GM04504 (cell line): ENCODE measurements at regions not wholly inside any gene's neighbourhood (a gene's known extent, or its start where the extent isn't known, plus 50 kb on each side); places are given as distances from the start of the nearest gene placed in this dataset.
"Not testable (repeated sequence)": the region's sequence is repeated elsewhere in the genome, so short reads cannot be mapped to it uniquely, and the experiment has no call there.

Source experiments
- DNase-seq: peaks from one replicate; pipeline ENCODE4 v3.0.0-alpha.2; 2012; ENCODE audit warnings: low read depth

DNA sequence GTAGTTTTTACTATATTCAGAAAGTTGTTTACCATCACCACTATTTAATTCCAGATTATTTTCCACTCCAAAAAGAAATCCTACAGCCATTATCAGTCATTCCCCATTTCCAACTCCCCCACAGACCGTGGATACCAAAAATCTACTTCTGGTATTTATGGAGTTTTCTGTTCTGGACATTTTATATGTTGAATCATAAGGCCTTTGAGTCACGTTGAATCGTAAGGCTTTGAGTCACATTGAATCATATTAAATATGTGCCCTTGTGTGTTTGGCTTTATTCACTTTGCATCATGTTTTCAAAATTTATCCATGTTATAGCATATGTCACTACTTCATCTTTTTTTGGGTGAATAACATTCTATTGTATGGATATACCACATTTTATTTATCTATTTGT is 454.1 kb upstream of the NUDT12 start:
- peak; percentile 3 for DNase-seq

DNA sequence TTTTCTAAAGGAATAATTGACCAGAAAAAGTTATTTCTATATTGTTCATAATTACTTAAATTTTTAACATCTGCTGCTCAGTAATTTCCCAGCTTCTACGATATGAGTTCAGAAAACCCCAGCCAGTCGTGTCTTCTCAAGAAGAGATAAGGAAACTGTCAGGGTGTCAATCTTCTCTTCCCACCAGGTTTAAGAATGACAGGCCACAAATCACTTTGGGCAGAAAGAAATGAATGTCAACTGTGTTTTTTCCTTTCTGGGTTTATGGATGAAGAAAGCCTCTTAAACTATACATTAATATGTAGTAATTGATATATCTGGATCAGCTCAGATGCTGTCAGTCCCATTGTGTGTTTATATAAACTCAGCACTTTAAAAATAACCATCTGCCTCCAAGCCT is 453.2 kb upstream of the NUDT12 start:
- no peak for DNase-seq

DNA sequence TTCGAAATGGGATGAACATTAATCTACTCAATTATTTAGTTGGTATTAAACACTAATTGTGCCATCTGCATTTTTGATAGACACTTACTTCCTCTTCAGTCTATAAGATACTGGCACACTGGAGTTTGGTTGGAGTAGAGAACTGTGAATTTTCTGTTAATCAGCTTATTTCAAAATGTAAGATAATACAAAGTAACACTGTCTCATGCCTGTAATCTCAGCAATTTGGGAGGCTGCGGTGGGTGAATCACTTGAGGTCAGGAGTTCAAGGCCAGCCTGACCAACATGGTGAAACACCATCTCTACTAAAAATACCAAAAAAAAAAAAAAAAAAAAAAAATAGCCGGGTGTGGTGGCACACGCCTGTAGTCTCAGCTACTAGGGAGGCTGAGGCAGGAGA is 440.2 kb upstream of the NUDT12 start:
- DNase-seq, result not testable (repeated sequence)

DNA sequence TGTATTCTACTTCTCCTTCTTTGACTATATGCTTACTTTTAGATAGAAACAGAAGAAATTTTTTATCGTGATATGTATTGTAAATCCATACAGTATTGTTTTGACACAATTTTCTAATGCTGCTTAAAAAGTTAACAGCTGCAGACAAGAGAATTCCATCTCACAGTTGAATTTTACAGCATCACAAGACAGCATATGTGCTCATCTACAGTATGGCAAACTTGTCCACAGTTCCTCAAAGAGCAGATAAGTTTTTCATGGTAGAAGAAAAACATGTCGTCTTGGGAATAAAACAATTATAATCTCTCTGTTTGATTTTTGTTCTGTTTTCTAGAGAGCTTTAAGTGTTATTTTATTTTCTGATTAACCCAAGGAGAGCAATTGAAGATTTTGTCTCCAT is 438.5 kb upstream of the NUDT12 start:
- no peak for DNase-seq

DNA sequence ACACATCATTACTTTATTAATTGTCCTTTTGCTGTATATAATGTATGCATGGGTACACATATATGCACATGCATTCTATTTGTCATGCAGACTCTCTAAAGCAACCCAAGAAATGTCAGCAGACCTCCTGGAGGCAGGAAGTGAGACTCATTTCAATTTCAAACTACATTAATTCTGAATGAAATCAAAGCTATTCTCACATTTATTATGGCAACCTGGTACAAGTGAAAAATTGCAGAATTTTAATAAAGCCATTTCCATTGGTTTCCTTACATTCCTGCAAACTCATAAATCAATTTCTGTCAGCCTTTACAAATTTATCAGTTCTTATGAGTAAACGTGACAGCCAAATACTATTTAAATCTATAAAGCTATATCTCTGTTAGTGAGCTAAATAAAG is 430.4 kb upstream of the NUDT12 start:
- DNase-seq, result no peak

DNA sequence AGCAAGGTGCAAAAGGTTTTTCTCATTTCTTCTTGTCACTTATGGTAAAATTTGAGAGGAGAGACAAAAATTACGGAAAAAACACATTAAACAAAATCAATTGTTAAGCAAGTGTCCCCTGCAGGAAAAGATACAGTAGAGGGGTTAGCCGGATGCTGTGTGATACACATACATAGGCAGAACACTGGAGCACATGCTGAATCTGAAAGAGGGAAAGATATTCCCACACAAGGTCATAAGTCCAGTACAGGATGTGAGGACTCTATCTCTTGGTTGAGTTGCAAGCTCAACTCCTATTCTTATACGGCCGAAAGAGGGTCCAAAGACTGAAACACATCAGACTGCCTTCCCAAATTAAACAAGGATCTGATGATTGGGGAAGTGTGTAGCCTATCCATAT is 427.5 kb upstream of the NUDT12 start:
- DNase-seq, result no peak

DNA sequence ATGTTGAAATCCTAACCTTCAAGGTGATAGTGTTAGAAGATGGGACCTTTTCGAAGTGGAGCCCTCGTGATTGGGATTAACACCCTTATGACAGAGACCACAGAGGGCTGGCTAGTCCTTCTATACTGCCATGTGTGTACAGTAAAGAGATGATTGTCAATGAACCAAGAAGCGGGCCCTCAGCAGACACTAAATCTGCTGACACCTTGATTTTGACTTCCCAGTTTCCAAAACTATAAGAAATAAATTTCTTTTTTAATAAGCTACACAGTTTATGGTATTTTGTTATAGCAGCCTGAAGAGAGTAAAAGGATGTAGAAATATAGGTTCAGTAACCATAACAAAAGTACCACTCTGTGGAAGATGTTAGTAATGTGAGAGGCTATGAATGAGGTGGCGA is 419.0 kb upstream of the NUDT12 start:
- no peak for DNase-seq

DNA sequence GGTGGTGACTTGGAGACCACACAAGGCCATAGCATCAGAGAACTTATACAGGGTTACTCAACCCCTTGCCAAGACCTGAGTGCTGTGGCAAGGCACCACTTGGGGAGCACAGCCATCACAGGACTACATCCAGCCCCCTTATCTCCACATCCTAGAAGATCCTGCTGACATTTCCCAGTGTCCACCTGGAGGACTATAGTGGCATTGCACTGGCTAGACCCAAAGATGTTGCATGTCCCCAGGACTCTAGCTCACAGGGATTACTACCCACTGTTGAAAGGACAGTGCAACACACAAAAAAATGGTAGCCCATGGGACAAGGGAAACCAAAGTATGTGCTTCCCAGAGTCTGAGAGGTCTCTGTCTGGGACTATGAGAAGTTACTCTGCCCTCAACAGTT is 411.1 kb upstream of the NUDT12 start:
- no peak for DNase-seq

DNA sequence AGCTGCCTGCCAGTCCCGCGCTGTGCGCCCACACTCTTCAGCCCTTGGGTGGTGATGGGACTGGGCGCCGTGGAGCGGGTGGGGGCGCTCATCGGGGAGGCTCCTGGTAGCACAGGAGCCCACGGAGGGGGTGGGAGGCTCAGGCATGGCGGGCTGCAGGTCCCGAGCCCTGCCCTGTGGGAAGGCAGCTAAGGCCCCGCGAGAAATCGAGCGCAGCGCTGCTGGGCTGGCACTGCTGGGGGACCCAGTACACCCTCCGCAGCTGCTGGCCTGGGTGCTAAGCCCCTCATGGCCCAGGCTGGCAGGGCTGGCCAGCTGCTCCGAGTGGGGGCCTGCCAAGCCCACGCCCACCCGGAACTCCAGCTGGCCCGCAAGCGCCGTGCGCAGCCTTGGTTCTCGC is 403.7 kb upstream of the NUDT12 start:
- not testable (repeated sequence) for DNase-seq

DNA sequence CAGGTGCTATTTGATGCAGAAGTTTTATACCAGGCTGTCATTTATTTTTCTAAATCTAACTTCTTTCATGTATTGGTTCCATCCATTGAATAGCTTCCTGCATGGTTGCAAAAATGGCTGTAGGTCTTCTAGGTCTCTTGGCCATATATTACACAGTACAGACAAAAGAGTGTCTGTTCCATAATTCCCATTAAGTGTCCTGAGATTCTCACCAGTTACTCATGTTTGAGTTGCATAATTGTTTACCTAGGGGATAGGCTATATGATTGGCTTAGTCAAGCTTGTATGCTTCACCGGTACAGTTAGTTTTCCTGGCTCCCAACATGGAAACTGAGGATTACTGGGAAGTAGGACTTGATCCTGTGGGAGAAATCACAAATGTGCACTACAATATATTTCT is 399.4 kb upstream of the NUDT12 start:
- no peak for DNase-seq

DNA sequence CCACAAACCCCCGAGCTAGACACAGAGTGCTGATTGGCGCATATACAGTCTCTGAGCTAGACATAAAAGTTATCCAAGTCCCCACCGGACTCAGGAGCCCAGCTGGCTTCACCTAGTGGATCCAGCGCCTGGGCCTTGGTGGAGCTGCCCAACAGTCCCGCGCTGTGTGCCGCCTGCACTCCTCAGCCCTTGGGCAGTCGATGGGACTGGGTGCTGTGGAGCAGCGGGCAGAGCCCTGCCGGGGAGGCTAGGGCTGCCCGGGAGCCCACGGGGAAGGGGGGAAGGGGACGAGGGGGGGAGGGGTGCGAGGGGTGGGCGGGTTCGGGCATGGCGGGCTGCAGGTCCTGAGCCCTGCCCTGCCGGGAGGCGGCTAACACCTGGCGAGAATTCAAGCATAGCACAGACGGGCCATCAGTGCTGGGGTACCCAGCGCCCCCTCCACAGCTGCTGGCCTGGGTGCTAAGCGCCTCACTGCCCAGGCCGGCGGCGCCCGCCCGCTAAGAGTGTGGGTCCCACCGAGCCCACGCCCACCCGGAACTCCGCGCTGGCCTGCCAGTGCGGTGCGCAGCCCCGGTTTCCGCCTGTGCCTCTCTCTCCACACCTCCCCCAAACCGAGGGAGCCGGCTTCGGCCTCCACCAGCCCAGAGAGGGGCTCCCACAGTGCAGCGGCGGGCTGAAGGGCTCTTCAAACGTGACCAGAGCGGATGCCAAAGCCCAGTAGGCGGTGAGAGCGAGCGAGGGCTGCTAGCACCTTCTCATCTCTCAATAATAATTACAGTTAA is 391.2 kb upstream of the NUDT12 start:
- DNase-seq, result no peak

DNA sequence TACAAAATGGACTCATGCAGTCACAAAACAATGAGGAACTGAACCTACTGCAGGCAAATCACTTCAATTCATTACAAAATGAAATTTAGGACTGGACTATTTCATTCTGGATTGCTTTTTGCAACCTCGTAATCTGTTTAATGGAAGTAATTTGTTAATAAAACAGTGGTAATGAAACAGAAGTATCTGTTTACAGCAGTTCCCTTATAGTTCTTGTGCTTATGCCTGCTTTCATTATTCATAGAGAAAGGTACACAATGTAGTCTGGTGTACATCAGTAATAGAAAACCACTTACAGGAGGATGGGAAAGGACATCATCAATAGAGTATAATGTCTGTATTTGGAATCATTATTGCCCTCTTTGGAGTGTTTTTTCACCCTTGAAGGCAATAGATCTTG is 389.2 kb upstream of the NUDT12 start:
- DNase-seq, result no peak

DNA sequence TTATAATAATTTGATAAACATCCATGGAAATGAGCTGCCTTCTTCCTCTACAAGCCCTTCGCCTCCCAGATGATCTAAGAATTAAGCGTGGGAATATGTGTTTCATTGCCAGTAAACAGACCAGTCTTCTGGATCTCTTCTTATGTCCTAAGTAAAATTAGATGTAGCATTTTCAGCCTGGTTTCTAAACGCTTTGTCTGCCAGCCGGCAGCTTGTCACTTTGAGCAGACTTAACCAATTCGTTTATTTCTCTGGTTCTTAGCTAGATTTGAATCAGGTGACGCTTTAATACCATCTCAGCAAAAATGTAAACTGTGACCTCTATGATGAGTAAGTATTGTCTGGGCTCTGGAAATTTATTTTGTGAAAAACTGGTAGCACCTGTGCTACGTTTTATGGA is 380.6 kb upstream of the NUDT12 start:
- DNase-seq, result no peak

DNA sequence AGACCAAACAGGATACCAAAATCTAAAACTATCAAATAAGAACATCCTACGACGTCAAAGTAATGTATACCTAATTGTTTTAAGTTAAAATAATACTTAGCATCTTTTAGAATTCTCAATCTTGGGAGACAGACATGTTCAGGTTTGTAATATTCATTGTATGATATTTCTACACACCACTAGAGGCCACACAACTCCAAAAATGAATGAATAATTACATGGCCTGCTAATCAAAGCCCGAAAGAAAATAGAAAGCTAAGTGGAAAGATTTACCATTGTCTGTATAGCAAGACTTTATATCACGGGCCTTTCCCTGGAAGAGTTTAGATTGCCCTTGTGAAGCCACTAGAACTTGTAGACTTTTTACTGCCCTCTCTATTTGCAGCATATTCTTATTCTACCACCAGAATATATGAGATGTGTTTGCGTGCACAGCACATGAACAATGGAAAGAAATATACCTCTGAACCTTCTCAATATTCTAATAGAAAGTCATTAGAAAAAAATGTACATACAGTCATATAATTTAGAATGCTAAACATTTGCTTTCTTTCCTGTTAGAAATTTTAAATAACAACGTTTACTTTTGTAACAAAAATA is 380.1 kb upstream of the NUDT12 start:
- no peak for DNase-seq

DNA sequence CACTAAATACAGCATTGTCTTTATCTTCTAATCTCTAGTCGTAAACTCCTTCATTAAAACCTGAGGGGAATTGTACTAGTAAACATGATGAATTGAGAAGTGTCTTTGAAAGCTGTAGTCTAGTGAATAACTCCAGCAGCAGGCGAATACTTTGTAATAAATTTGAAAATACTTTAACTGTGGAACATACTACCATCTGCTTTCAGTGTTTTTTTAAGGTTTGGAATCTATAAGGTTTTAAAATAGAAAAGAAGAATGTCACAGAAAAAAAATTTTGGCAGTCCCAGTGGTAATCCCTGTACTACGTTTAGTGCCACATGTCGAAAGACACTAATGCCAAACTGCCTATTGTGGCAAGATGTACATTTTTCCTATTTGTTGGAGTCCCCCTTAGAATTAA is 379.0 kb upstream of the NUDT12 start:
- no peak for DNase-seq

DNA sequence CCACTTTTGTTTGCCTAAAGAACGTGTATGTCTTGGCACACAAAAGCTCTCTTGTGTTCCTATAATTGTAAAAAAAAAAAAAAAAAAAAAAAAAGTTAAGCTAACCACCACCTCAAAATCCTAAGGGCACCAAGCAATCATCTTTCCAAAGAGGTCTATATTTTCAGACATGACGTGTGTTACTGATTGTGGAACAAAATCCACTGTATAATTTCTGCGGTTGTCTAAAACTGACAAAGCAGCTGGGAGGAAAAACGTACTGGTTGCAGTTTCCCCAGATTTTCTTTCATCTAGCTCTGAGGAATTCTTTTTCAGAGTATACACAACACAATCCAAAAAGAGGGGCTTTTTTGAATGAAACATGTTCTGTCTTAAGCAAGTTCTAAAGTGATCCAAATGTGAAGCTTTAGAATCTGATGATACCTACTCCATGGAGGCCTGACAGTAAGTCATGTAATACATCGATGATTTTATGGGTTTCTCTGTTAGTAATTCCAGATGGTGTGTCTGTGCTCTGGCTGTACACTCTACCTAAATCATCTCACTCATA is 375.6 kb upstream of the NUDT12 start:
- DNase-seq, result no peak

DNA sequence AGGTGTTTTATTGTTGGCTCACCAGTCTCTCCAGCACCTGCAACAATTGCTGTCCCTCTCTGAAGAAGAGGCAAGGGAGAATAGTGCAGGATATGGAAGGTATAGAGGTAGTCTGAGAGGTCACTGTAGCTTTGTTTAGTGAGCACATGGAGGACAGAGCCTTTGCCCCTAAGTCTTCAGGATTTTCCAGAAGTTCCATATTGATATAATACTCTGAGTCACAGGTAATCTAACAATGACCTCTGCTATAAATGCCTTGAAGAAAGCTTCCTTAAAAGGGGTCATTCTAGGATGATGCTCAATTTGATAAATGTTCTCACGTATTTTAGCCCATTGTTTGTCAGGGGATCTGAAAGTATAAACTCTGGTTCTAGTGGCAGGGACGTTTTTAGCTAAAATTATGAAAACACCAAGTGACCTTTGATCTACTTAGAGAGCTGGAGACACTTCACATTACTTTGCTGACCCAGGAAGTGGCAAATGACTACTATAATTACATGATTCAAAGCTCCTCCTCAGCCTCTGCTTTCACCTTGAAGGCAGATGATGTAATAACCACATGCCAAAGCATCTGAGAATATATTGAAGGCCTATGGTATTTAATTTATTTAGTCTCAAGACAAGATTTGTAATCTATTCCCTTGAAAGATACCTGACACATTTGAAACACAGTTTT is 366.9 kb upstream of the NUDT12 start:
- no peak for DNase-seq

DNA sequence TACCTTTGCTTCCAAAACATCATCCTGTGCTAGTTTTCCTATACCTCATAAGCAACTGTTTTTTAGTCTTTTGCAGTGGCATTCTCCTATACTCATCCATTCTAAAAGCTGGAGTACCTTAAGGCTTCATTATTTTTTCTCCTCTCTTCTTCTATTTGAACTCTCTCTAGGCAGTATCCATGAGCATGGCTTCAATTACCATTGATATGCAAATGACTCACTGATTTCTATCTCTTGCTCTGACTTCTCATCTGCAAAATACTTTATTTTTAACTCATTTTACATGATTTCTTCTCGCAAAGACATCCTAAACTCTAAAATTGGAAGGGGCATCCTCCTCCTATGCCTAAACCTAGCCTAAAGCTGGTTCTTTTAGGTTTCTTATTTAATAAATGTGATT is 365.1 kb upstream of the NUDT12 start:
- no peak for DNase-seq

DNA sequence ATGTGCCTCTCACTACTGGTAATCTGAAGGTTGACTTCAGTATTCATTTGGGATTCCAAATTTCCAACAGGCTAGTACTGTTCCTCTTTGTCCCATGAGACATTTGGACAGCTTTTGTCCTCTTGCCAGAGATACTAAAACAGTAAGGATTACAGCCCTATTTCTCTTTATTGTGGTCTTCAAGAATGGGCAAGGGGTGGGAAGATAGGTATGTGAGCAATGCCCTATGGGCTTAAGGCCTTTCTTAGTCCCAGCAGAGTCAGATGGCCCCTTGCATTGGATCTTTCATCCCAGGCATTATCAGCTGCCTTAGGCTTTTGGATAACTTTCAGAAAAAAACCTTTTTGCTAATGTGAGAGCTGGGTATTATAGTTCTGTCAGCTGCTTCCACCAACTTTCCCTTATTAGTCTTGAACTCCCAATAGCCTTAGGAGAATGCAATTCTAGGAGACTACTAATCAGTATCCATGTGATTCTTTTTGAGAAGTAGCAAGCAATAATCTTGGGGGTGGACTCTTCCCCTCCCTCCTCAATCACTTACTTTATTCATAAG is 361.1 kb upstream of the NUDT12 start:
- DNase-seq, result no peak

DNA sequence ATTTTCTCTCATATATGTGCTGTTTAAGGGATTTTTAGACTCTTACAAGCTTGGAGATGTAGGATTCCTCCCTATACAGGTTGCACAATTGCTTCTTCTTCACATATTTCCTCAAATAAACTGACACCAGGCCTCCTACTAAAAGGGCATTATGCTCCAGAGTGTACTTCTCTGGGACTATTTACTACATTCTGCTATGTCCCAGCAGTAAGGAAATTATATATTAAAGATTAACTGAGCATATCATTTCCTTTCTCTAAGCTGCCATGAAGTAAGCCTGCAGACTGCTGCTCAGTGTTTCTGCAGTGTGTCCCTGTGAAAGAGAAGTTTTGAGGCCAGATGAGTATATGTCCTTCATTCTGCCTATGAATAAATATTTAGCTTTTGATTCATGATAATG is 356.9 kb upstream of the NUDT12 start:
- no peak for DNase-seq

DNA sequence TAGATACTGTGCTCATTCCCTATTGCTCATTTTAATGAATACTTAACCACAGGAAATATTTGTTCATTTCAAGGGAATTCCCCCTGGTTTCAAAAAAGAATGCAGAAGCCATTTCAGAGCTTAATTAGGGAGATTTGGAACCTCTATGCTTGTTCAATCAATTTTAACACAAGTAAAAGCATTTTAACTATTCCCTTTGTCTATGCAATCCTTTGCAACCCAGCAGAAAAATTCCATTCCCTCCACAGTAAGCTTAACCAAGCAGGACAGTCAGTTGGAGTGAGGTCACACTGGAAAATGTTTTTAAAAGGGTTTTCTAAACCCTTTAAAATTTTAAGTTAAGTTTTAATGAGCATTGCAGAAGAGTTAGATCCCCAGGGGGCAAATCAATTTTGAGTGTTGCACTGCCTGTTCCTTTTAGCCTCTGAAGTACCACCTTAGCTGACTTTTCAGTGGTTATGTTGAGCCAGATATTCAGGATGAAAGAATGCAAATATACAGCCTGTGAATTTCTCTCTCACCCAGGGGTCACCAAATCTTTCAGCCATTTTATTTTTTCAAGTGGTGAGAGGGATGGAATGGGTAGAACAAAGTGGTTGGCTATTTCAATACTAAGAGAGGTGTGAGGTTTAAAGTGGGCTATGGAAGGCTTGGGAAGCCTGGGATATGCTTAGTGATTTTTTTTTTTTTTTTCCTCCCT is 356.2 kb upstream of the NUDT12 start:
- peak; percentile 89 for DNase-seq

DNA sequence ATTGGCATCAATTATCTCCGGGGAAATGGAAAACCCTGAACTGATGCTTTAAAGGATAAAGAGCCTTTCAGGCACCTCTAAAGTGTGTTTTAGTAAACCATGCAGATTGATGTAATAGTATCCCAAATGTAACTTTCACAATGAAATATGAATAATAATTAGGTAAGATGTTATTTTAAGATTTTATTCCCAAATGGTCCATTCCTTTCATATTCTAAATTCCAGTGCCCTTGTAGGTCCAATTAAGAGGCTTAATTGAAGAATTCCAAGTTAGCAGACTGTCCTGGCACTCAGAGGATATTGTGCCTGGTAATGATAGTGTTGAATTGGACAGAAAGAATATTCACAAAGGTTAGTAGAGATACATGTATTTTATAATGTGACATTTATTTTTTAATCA is 352.5 kb upstream of the NUDT12 start:
- no peak for DNase-seq
